ENCODE measurements at regions not wholly inside any gene's neighbourhood (a gene's known extent, or its start where the extent isn't known, plus 50 kb on each side); places are given as distances from the start of the nearest gene placed in this dataset.

DNA sequence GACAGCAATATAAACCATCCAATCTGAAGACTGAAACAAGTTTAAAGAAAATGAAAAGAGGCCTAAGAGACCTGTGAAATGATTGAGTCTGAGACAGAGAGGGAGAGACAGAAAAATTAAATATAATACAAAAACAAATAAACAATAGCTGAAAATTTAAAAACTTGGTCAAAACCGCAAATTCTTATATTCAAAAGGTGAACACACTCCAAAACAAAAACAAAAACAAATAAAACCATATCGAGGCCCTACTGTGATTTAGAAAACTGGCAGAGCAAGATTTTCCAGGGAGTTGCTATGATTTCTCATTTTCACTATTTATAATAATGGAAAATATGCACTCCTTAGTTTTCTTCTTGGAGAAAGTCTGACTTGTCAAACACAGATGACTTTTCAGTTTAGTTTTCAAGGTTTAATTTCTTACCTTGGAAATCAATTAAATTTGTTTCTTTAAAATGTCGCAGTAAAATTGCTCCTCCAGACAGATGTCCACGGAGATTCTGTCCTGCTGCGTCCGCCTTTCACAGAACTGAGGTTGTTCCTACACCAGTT lies 1420.3 kb downstream of the UQCRFS1 start:
- no peak for DNase-seq

- DNase-seq, result no peak
Observed at GRCh38 chr19:27780367-27781075, 1432.4 kb downstream of the UQCRFS1 start.

- no peak for DNase-seq
Observed at GRCh38 chr19:27779954-27780353, 1433.0 kb downstream of the UQCRFS1 start.

- DNase-seq, result no peak
Observed at GRCh38 chr19:27777726-27778125, 1435.2 kb downstream of the UQCRFS1 start.

GRCh38 chr19:27777242-27777641 lies 1435.7 kb downstream of the UQCRFS1 start:
- DNase-seq, result no peak

- no peak for DNase-seq
Observed at GRCh38 chr19:27776524-27776923, 1436.4 kb downstream of the UQCRFS1 start.

DNA sequence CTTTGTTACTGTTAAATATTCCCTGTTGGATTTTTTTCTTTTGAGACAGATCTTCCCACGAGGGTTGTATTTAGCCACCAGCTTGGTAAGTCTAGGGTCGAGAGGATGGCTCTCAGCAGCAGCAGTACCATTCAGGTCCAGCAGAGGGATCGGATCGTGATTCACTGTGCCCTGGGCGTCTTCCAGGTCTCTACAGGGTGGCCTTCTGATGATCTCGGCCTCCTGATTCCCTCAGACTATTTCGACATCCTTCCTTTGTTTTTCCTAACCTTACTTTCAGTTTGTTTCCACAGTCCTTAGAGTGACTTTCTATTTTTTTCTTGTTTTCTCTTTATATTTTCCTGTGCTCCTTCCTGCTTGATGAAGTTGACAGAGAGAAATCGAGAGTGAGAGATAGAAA lies 1436.9 kb downstream of the UQCRFS1 start:
- no peak for DNase-seq

DNA sequence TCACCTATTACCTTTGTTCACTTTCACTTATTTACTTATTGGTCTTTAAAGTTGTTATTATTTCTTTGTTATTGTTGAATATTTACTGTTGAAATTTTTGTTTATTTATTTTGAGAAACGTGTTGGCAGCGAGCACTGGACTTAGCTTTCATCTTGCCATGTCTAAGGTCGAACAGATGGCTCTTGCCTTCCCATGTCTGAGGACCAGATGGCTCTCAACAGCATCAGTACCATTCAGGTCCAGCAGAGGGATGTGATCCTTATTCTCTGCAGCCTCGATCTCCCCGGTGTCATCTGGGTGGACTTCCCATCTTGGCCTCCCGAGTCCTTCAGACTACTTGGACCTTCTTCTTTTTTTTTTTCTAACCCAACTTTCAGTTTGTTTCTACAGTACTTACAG lies 1437.6 kb downstream of the UQCRFS1 start:
- no peak for DNase-seq

GRCh38 chr19:27774827-27775226 lies 1438.1 kb downstream of the UQCRFS1 start:
- no peak for DNase-seq

DNA sequence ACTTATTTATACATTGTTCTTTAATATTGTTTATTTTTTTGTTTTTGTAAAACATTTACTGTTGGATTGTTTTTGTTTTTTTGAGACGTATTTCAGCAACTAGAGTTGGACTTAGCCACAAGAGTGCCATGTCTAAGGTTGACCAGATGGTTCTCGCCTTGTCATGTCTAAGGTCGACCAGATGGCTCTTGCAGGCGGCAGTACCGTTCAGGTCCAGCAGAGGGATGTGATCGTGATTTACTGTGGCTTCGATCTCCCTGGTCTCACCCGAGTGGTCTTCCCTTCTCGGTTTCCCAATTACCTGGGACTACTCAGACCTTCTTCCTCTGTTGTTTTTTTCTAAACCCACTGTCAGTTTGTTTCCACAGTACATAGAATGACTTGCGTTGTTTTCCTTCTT lies 1438.6 kb downstream of the UQCRFS1 start:
- DNase-seq, result no peak

DNA sequence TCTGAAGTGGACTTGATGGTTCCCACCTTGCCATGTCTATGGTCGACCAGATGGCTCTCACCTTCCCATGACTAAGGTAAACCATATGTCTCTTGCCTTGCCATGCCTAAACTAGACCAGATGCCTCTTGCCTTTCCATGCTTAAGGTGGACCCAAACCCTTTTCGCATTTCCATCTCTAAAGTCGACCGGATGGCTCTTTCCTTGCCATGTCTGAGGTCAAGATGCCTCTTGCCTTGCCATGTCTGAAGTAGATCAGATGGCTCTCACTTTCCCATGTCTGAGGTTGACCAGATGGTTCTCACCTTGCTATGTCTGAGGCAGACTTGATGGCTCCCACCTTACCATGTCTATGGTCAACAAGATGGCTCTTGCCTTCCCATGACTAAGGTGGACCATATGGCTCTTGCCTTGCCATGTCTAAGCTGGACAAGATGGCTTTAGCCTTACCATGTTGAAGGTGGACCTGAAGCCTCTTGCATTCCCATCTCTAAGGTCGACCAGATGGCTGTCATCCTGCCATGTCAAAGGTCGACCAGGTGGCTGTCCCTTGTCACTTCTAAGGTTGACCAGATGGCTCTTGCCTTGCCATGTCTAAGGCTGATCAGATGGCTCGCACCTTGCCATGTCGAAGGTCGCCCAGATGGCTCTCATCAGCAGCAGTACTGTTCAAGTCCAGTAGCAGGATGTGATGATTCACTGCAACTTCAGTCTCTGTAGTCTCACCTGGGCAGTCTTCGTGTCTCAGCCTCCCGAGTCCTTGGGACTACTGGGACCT lies 1439.4 kb downstream of the UQCRFS1 start:
- DNase-seq, result no peak

- no peak for DNase-seq
Observed at GRCh38 chr19:27772059-27772458, 1440.9 kb downstream of the UQCRFS1 start.

DNA sequence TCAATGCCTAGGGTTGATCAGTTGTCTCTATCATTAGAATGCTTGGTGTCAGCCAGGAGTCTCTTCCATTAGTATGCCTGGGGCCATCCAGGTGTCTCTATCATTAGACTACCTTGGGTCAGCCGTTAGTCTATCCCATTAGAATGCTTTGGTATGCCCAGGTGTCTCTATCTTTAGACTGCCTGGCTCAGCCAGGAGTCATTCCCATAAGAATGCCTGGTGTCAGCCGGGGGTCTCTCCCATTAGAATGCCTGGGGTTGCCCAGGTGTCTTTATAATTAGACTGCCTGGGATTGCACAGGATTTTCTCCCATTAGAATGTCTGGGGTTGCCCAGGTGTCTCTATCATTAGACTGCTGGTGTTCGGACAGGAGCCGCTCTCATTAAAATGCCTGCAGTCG lies 1442.9 kb downstream of the UQCRFS1 start:
- no peak for DNase-seq

GRCh38 chr19:27767234-27767633 lies 1445.7 kb downstream of the UQCRFS1 start:
- DNase-seq, result no peak

DNA sequence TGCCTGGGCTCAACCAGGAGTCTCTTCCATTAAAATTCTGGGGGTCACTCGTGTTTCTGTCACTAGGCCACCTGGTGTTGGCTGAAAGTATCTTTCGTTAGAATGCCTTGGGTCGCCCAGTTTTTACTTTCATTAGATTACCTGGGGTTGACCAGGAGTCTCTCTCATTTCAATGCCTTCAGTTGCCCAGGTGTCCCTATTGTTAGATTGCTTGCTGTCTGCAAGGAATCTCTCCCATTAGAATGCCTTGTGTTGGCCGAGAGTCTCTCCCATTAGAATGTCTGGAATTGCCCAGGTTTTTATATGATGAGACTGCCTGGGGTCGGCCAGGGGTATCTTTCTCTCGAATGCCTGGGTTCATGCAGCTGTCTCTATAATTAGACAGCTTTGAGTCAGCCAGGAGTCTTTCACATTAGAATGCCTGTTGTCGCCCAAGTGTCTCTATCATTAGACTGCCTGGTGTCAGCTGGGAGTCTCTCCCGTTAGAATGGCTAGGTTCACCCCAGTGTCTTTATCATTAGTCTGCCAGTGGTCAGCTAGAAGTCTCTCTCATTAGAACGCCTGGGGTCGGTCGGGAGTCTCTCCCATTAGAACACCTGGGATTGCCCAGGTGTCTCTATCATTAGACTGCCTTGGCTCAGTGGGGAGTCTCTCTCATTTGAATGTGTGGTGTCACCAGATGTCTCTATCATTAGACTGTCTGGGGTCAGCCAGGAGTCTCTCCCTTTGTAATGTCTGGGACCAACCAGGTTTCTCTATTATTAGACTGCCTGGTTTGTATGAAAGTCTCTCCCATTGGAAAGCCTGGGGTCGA lies 1446.8 kb downstream of the UQCRFS1 start:
- no peak for DNase-seq

DNA sequence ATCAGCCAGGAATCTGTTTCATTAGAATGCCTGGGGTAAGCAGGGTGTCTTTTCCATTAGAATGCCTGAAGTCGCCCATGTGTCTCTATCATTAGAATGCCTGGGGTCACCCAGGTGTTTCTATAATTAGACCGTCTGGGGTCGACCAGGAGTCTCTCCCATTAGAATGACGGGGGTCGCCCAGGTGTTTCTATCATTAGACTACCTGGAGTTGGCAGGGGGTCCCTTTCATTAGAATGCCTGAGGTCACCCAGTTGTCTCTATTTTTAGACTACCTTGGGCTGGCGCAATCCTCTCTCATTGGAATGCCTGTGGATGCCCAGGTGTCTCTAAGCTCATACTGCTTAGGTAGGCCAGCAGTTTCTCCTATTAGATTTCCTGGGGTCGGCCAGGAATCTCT lies 1447.6 kb downstream of the UQCRFS1 start:
- no peak for DNase-seq

DNA sequence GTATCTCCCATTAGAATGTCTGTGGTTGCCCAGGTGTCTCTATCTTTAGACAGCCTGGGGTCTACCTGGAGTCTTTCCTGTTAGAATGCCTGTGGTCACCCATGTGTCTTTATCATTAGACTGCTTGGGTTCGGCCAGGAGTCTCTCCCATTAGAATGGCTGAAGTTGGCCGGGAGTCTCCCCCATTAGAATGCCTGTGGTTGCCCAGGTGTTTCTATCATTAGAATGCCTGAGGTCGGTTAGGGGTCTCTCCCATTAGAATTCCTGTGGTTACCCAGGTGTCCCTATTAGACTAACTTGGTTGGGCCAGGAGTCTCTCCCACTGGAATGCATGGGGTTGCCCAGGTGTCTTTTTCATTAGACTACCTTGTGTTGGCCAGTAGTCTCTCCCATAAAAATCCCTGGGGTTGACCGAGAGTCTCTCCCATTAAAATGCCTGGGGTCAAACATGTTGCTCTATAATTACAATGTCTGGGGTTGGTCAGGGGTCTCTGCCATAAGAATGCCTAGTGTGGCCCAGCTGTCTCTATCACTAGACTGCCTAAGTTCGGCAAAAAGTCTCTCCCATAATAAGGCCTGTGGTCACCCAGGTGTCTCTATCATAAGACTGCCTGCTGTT lies 1448.7 kb downstream of the UQCRFS1 start:
- no peak for DNase-seq

DNA sequence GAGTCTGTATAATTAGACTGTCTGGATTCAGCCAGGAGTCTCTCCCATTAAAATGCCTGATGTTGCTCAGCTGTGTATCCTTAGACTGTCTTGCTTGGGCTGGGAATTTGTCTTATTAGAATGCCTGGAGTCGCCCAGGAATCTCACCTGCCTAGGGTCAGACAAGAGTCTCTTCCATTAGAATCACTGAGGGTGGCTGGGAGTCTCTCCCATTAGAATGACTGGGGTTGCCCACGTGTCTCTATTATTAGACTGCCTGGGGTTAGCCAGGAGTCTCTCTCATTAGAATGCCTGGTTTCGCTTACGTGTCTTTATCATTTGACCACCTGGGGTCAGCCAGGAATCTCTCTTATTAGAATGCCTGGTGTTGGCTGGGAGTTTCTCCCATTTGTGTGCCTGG lies 1450.0 kb downstream of the UQCRFS1 start:
- no peak for DNase-seq

DNA sequence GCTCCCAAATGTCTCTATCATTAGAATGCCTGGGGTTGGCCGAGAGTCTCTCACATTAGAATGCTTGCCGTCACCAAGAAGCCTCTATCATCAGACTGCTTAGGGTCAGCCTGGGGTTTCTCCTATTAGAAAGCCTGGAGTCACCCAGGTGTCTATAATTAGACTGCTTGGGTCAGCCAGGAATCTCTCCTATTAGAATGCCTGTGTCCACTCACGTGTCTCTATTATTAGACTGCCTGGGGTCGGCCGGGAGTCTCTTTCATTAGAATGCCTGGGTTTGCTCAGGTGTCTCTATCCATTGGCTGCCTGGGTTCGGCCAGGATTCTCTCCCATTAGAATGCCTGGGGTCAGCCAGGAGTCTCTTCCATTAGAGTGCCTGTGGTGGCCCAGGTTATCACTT lies 1453.1 kb downstream of the UQCRFS1 start:
- no peak for DNase-seq

DNA sequence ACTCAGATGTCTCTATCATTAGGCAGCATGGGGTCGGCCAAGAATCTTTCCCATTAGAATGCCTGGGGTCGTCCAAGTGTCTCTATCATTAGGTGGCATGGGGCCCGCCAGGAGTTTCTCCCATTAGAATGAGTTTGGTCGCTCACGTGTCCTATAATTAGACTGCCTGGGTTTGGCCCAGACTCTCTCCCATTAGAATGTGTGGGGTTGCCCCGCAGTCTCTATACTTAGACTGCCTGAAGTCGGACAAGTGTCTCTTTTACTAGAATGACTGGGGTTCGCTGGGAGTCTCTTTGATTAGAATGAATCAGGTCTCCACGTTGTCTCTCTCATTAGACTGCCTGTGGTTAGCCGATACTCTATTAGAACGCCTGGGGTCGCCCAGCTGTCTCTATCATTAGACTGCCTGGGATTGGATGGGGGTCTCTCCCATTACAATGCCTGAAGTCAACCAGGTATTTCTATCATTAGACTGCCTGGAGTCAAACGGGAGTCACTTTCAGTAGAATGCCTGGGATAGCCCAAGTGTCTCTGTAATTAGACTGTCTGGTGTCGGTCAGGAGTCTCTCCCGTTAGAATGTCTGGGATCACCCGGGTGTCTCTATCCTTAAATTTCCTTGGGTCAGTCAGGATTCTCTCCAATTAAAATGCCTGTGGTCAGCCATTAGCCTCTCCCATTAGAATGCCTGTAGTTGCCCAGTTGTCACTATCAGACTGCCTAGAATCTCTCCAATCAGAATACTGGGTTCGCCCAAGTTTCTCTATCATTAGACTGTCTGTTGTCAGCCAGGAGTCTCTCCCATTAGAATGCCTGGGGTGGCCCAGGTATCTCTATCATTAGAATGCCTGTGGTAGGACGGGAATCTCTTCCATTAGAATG lies 1454.1 kb downstream of the UQCRFS1 start:
- no peak for DNase-seq

DNA sequence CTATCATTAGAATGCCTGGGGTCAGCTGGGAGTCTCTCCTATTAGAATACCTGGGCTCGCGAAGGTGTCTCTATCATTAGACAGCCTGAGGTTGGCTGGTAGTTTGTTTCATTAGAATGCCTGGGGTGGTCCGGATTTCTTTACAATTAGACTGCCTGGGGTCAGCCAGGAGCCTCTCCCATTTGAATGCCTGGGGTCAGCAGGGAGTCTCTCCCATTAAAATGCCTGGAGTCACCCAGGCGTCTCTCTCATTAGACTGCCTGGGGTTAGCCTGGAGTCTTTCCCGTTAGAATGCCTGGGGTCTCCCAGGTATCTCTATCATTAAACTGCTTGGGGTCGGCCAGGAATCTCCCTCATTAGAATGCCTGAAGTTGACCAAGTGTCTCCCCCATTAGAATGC lies 1458.3 kb downstream of the UQCRFS1 start:
- DNase-seq, result no peak

All from muscle of back (tissue), 3 donors.